ENCODE measurements at regions not wholly inside any gene's neighbourhood (a gene's known extent, or its start where the extent isn't known, plus 50 kb on each side); places are given as distances from the start of the nearest gene placed in this dataset.

DNA sequence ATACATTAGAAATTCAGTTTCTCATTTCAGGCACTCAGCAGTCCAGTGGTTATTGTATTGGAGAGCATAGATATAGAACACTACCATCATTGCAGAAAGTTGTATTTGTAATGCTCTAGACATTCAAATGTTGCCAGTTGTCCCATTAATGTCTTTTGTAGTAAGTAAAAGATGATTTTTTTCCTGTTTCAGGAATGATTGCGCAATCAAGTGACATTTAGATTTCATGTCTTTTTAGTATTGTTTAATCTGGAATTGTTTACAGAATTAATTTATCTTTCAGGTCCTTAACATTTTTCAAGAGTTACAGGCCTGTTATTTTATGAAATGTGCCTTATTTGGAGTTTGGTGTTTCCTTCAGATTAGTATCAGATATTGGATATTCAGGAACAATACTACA is 134.7 kb downstream of the MSTN start:
- Mint-ChIP-seq H3K9me3 (no peaks in the 10 kb centered on the region), H3K27ac (no peak overlapping the region), H3K4me1 (no peaks in the 10 kb centered on the region), H3K27me3 (ENCODE audit: low read depth) (peaks cover 5% of the 10 kb centered on the region; the same call in 1 of the 2 replicates), H3K36me3 (no peaks in the 10 kb centered on the region), H3K4me3 (no peak overlapping the region)
- ChIA-PET CTCF (no interaction called here), POLR2A (no interaction called here)
- DNase-seq (ENCODE audit: low spot score) (no peak), ATAC-seq (no peak)
- TF ChIP-seq NR1H2 (CRISPR knock-in tag; IDR thresholded peaks at IDR 0.05) (no peak), ZNF396 (CRISPR knock-in tag; IDR thresholded peaks at IDR 0.05; ENCODE audit: borderline replicate concordance) (no peak), AR (CRISPR knock-in tag; IDR thresholded peaks at IDR 0.05) (no peak), ERG (CRISPR knock-in tag; IDR thresholded peaks at IDR 0.05) (no peak), ELF4 (CRISPR knock-in tag; IDR thresholded peaks at IDR 0.05; ENCODE audit: low read depth) (no peak), IRF2 (CRISPR knock-in tag; IDR thresholded peaks at IDR 0.05; ENCODE audit: borderline replicate concordance, low read depth) (no peak), NFATC4 (CRISPR knock-in tag; IDR thresholded peaks at IDR 0.05) (no peak), JUN (CRISPR knock-in tag; IDR thresholded peaks at IDR 0.05) (no peak), USF1 (CRISPR knock-in tag; IDR thresholded peaks at IDR 0.05) (no peak), PREB (CRISPR knock-in tag; IDR thresholded peaks at IDR 0.05; ENCODE audit: borderline replicate concordance) (no peak), ZNF512 (CRISPR knock-in tag; IDR thresholded peaks at IDR 0.05; ENCODE audit: borderline replicate concordance) (no peak), MXD4 (CRISPR knock-in tag; IDR thresholded peaks at IDR 0.05; ENCODE audit: borderline replicate concordance) (no peak), EMX1 (CRISPR knock-in tag; IDR thresholded peaks at IDR 0.05) (no peak), GTF2I (CRISPR knock-in tag; conservative IDR thresholded peaks at IDR 0.05) (no peak)
- TF ChIP-seq, protein P1, sequence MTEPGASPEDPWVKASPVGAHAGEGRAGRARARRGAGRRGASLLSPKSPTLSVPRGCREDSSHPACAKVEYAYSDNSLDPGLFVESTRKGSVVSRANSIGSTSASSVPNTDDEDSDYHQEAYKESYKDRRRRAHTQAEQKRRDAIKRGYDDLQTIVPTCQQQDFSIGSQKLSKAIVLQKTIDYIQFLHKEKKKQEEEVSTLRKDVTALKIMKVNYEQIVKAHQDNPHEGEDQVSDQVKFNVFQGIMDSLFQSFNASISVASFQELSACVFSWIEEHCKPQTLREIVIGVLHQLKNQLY (CRISPR knock-in tag; IDR thresholded peaks at IDR 0.05): no peak
